ENCODE measurements at regions not wholly inside any gene's neighbourhood (a gene's known extent, or its start where the extent isn't known, plus 50 kb on each side); places are given as distances from the start of the nearest gene placed in this dataset.

GRCh38 chr1:227424953-227425352 lies 106.7 kb upstream of the CDC42BPA start:
- Histone ChIP-seq H3K36me3 (ENCODE audit: low read depth, low read length) (no peaks in the 10 kb centered on the region), H3K9ac (ENCODE audit: low read length) (no peak overlapping the region), H3K9me3 (ENCODE audit: low read length) (no peaks in the 10 kb centered on the region), H3F3A (ENCODE audit: low read length, unreplicated experiment) (no peaks in the 10 kb centered on the region), H3K4me2 (ENCODE audit: low read length) (no peak overlapping the region), H3K4me3 (ENCODE audit: low read length) (no peak overlapping the region), H3K9me2 (replicated peaks; ENCODE audit: low read length) (no peaks in the 10 kb centered on the region), H2AFZ (ENCODE audit: low read length) (no peak overlapping the region), H3K4me1 (ENCODE audit: insufficient read depth, low read length) (peaks cover 17% of the 10 kb centered on the region), H3K27me3 (ENCODE audit: low read length) (no peaks in the 10 kb centered on the region), H3K79me2 (ENCODE audit: low read length) (no peaks in the 10 kb centered on the region), H4K20me1 (ENCODE audit: low read length) (no peaks in the 10 kb centered on the region), H3K27ac (ENCODE audit: low read length) (no peak overlapping the region)
- ChIA-PET CTCF (no interaction called here), POLR2A (ENCODE audit: unreplicated experiment) (no interaction called here)
- DNase-seq (no peak), ATAC-seq (no peak)
- no TSS peak for BruUV-seq (replicated peaks)
- no peak for TF ChIP-seq EZH2phosphoT487 (IDR thresholded peaks at IDR 0.05; ENCODE audit: borderline replicate concordance, low read length)
- TF ChIP-seq CTCF (conservative IDR thresholded peaks at IDR 0.05; ENCODE audit: low read depth, low read length) = no peak
- no peak for TF ChIP-seq EZH2 (IDR thresholded peaks at IDR 0.05; ENCODE audit: low read length, unreplicated experiment)
- intact Hi-C loops (cut with micrococcal nuclease) = no loop called here

GRCh38 chr1:227424159-227424680 lies 105.9 kb upstream of the CDC42BPA start:
- Histone ChIP-seq H3K4me2 (ENCODE audit: low read length) (no peak overlapping the region), H3K4me1 (ENCODE audit: insufficient read depth, low read length) (peaks cover 9% of the 10 kb centered on the region), H3K9me2 (replicated peaks; ENCODE audit: low read length) (no peaks in the 10 kb centered on the region), H3F3A (ENCODE audit: low read length, unreplicated experiment) (no peaks in the 10 kb centered on the region), H3K27ac (ENCODE audit: low read length) (no peak overlapping the region), H3K9ac (ENCODE audit: low read length) (no peak overlapping the region), H3K79me2 (ENCODE audit: low read length) (no peaks in the 10 kb centered on the region), H3K9me3 (ENCODE audit: low read length) (no peaks in the 10 kb centered on the region), H2AFZ (ENCODE audit: low read length) (no peak overlapping the region), H3K27me3 (ENCODE audit: low read length) (no peaks in the 10 kb centered on the region), H3K4me3 (ENCODE audit: low read length) (no peak overlapping the region), H4K20me1 (ENCODE audit: low read length) (no peaks in the 10 kb centered on the region), H3K36me3 (ENCODE audit: low read depth, low read length) (no peaks in the 10 kb centered on the region)
- no TSS peak for BruUV-seq (replicated peaks)
- intact Hi-C loops (cut with micrococcal nuclease) = no loop called here
- no peak for TF ChIP-seq CTCF (conservative IDR thresholded peaks at IDR 0.05; ENCODE audit: low read depth, low read length)
- ChIA-PET CTCF (no interaction called here), POLR2A (ENCODE audit: unreplicated experiment) (no interaction called here)
- DNase-seq = no peak
- ATAC-seq = 0 out of 2 replicates have a peak, but pooled peaks have one; percentile 14

- Histone ChIP-seq H3K9me2 (replicated peaks; ENCODE audit: low read length) (no peaks in the 10 kb centered on the region), H3K4me1 (ENCODE audit: insufficient read depth, low read length) (no peaks in the 10 kb centered on the region), H3K27me3 (ENCODE audit: low read length) (no peaks in the 10 kb centered on the region), H4K20me1 (ENCODE audit: low read length) (no peaks in the 10 kb centered on the region), H2AFZ (ENCODE audit: low read length) (no peak overlapping the region), H3K9ac (ENCODE audit: low read length) (no peak overlapping the region), H3K36me3 (ENCODE audit: low read depth, low read length) (no peaks in the 10 kb centered on the region), H3K4me2 (ENCODE audit: low read length) (no peak overlapping the region), H3K27ac (ENCODE audit: low read length) (no peak overlapping the region), H3K79me2 (ENCODE audit: low read length) (no peaks in the 10 kb centered on the region), H3K4me3 (ENCODE audit: low read length) (no peak overlapping the region), H3K9me3 (ENCODE audit: low read length) (no peaks in the 10 kb centered on the region), H3F3A (ENCODE audit: low read length, unreplicated experiment) (no peaks in the 10 kb centered on the region)
- CTCF ChIA-PET = no interaction called here
- POLR2A ChIA-PET (ENCODE audit: unreplicated experiment) = no interaction called here
- ATAC-seq (no peak), DNase-seq (no peak)
- no peak for TF ChIP-seq CTCF (conservative IDR thresholded peaks at IDR 0.05; ENCODE audit: low read depth, low read length)
- no peak for TF ChIP-seq EZH2phosphoT487 (IDR thresholded peaks at IDR 0.05; ENCODE audit: borderline replicate concordance, low read length)
- no peak for TF ChIP-seq EZH2 (IDR thresholded peaks at IDR 0.05; ENCODE audit: low read length, unreplicated experiment)
- no TSS peak for BruUV-seq (replicated peaks)
- intact Hi-C loops (cut with micrococcal nuclease) = no loop called here
These were observed 104.3 kb upstream of the CDC42BPA start for GRCh38 chr1:227422581-227422980.

Data from PC-3 (cell line).